SU-DHL-6 (cell line): ENCODE measurements at regions not wholly inside any gene's neighbourhood (a gene's known extent, or its start where the extent isn't known, plus 50 kb on each side); places are given as distances from the start of the nearest gene placed in this dataset.

Experiments used
- CTCF ChIP-seq: fragments of 200-600 bp; sonication (generic); IDR thresholded peaks from one replicate; pipeline ENCODE4 v1.5.1; 2017; ENCODE audit warnings: antibody characterized with exemption, mild to moderate bottlenecking, low read length, moderate library complexity; ENCODE audit not compliant: insufficient read depth, poor library complexity, severe bottlenecking
- EZH2phosphoT487 ChIP-seq: fragments of 200-600 bp; sonication (generic), shearing (Covaris generic); conservative IDR thresholded peaks from 2 replicates; pipeline ENCODE4 v1.6.1; 2018; ENCODE audit warnings: mild to moderate bottlenecking, antibody characterized with exemption, low read length, moderate library complexity, mixed read lengths

DNA sequence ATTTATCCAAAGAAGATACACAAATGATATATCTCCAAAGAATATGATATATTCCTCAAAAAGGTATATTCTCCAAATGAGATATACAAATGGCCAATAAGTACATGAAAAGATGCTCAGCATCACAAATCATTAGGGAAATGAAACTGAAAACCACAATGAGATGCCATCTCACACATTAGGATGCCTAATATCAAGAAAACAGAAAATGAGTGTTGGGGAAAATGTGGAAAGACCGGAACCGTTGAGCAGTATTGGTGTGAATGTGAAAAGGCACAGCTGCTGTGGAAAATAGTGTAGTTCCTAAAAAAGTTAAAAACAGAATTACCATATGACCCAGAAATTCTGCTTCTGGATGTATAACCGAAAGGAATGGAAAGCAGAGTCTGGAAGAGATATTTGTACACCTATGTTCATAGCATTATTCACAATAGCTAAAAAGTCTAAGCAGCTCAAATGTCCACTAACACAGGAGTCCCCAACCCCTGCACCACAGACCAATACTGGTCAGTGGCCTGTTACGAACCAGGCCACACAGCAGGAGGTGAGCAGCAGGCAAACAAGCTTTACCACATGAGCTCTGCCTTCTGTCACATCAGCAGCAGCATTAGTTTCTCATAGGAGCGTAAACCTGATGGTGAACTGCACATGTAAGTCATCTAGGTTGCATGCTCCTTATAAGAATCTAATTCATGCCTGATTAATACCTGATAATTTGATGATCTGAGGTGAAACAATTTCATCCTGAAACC is 291.9 kb downstream of the PCDH20 start:
- TF ChIP-seq CTCF: no peak
- TF ChIP-seq EZH2phosphoT487: no peak
